ENCODE measurements at regions not wholly inside any gene's neighbourhood (a gene's known extent, or its start where the extent isn't known, plus 50 kb on each side); places are given as distances from the start of the nearest gene placed in this dataset.

GRCh38 chr13:73684750-73685149 is 449.5 kb downstream of the KLF12 start:
- Histone ChIP-seq H3K36me3 (ENCODE audit: control insufficient read depth, insufficient read depth, low read length) (no peaks in the 10 kb centered on the region), H3K4me1 (ENCODE audit: control insufficient read depth, insufficient read depth, low read length) (no peaks in the 10 kb centered on the region), H3K27ac (ENCODE audit: low read length) (no peak overlapping the region), H3K27me3 (ENCODE audit: control insufficient read depth, insufficient read depth, low read length) (no peaks in the 10 kb centered on the region), H3K9me3 (ENCODE audit: control insufficient read depth, insufficient read depth, low read depth, low read length) (no peaks in the 10 kb centered on the region), H3K4me3 (ENCODE audit: low read depth in 2 of 2, low read length in 2 of 2) (no peak overlapping the region)
- no peak for DNase-seq (ENCODE audit: low read depth, low spot score)
- TF ChIP-seq, protein P1, sequence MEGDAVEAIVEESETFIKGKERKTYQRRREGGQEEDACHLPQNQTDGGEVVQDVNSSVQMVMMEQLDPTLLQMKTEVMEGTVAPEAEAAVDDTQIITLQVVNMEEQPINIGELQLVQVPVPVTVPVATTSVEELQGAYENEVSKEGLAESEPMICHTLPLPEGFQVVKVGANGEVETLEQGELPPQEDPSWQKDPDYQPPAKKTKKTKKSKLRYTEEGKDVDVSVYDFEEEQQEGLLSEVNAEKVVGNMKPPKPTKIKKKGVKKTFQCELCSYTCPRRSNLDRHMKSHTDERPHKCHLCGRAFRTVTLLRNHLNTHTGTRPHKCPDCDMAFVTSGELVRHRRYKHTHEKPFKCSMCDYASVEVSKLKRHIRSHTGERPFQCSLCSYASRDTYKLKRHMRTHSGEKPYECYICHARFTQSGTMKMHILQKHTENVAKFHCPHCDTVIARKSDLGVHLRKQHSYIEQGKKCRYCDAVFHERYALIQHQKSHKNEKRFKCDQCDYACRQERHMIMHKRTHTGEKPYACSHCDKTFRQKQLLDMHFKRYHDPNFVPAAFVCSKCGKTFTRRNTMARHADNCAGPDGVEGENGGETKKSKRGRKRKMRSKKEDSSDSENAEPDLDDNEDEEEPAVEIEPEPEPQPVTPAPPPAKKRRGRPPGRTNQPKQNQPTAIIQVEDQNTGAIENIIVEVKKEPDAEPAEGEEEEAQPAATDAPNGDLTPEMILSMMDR (IDR thresholded peaks at IDR 0.05), result no peak
- TF ChIP-seq TCF7L2 (IDR thresholded peaks at IDR 0.05; ENCODE audit: low read depth, low read length) (no peak), POLR2AphosphoS5 (IDR thresholded peaks at IDR 0.05; ENCODE audit: low read depth, low read length) (no peak), SIN3A (IDR thresholded peaks at IDR 0.05; ENCODE audit: borderline replicate concordance, insufficient read depth, low read depth, low read length) (no peak), REST (IDR thresholded peaks at IDR 0.05; ENCODE audit: insufficient read depth in 1 of 2, low read depth in 2 of 2, low read length in 1 of 2) (no peak)
- BruUV-seq (replicated peaks), result no TSS peak
- intact Hi-C loops (cut with micrococcal nuclease; ENCODE audit: unreplicated experiment), result no loop called here
- CTCF ChIA-PET, result no interaction called here
- in situ Hi-C loops (cut with HindIII; ENCODE audit: low pct_unique_long_range_greater_than_20kb, low sequenced_read_pairs), result no loop called here
- no peak for ATAC-seq
- POLR2A ChIA-PET, result no interaction called here

- Histone ChIP-seq H3K9me3 (ENCODE audit: control insufficient read depth, insufficient read depth, low read depth, low read length) (no peaks in the 10 kb centered on the region), H3K27ac (ENCODE audit: low read length) (no peak overlapping the region), H3K4me3 (ENCODE audit: low read depth in 2 of 2, low read length in 2 of 2) (no peak overlapping the region), H3K27me3 (ENCODE audit: control insufficient read depth, insufficient read depth, low read length) (no peaks in the 10 kb centered on the region), H3K4me1 (ENCODE audit: control insufficient read depth, insufficient read depth, low read length) (no peaks in the 10 kb centered on the region), H3K36me3 (ENCODE audit: control insufficient read depth, insufficient read depth, low read length) (no peaks in the 10 kb centered on the region)
- POLR2A ChIA-PET, result no interaction called here
- CTCF ChIA-PET, result no interaction called here
- in situ Hi-C loops (cut with HindIII; ENCODE audit: low pct_unique_long_range_greater_than_20kb, low sequenced_read_pairs), result no loop called here
- no TSS peak for BruUV-seq (replicated peaks)
- intact Hi-C loops (cut with micrococcal nuclease; ENCODE audit: unreplicated experiment), result no loop called here
- ATAC-seq, result no peak
- DNase-seq (ENCODE audit: low read depth, low spot score), result no peak
- TF ChIP-seq, protein P1 (IDR thresholded peaks at IDR 0.05), result no peak
- TF ChIP-seq REST (IDR thresholded peaks at IDR 0.05; ENCODE audit: insufficient read depth in 1 of 2, low read depth in 2 of 2, low read length in 1 of 2) (no peak), POLR2AphosphoS5 (IDR thresholded peaks at IDR 0.05; ENCODE audit: low read depth, low read length) (no peak), TCF7L2 (IDR thresholded peaks at IDR 0.05; ENCODE audit: low read depth, low read length) (no peak), SIN3A (IDR thresholded peaks at IDR 0.05; ENCODE audit: borderline replicate concordance, insufficient read depth, low read depth, low read length) (no peak)
Measured at GRCh38 chr13:73684286-73684685, 449.9 kb downstream of the KLF12 start.
